GM18907 (cell line): ENCODE measurements at regions not wholly inside any gene's neighbourhood (a gene's known extent, or its start where the extent isn't known, plus 50 kb on each side); places are given as distances from the start of the nearest gene placed in this dataset.

Source experiments
- ATAC-seq: cut with Tn5 transposase; IDR thresholded peaks from one replicate; pipeline ENCODE4 v1.9.1; 2021; ENCODE audit warnings: mild to moderate bottlenecking, moderate library complexity; ENCODE audit not compliant: unreplicated experiment

- ATAC-seq, result no peak
Observed at GRCh38 chr5:82417776-82418607, 139.8 kb upstream of the RPS23 start.

DNA sequence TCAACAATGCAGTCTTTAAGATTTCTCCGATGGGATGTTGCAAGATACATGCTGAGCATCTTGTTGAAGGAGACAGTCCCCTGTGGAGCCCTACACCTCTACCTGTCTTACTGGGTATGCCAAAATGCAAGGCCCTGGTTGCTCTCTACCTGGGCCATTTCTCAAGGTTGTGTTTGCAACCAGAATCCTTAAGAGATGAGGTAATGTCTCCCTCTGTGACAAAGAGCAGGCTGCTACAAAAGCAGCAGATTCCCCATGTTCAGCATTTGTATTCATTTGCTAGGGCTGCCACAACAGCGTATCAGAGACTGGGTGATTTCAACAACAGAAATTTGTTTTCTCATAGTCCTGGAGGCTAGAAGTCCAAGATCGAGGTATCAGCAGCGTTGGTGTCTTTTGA lies 138.4 kb upstream of the RPS23 start:
- no peak for ATAC-seq

- ATAC-seq, result no peak
Observed at GRCh38 chr5:82414041-82414388, 135.9 kb upstream of the RPS23 start.

DNA sequence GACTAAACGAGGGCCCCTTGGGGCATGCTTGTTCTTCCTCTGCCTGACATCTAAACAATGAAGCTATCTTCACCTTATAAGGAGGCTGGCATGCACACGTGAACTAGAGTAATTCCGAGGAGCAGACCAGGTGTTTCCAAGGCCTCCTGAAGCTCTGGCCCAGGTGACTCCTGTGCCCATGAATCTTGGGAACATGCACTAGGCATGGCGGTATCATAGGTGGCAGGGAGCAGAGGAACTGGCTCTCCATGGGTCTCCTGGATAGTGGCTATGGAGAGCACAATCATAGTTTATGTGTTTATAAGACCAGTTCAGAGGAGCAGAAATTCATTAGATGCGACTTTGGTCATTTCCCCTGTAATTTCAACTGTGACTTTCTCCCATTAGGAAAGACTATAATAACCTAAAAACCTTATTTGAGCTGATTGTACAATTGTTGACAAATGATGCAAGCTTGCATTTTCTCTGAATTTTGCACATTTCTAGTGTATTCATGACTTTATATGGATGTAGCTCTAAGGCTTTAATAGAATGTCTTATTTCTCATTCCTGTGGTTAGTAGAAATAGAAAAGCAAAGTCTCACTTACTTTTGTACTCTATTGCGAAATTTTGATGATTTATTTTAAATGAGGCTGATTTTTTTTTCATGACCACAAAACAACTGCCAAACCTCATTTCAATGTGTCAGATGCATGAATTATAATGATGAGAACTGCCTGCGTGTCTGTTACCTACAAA lies 135.3 kb upstream of the RPS23 start:
- no peak for ATAC-seq

DNA sequence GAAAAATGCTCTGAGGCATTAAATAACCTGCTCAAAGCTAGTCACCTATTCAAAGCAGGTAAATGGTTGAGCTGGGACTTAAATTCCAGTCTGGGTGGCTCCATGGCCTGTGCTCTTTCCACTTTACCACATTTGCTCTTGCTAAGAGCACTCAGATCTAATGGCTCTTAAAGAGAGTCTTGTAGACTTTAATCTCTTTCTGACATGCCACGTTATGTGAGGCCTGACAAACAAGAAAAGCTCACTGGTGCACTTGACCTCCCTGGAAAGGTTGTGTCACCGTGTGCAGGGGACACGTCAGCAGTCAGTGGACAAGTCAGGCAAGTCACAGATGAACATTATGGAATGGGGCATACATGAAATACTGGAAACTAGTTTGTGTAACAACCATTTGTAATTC lies 129.9 kb upstream of the RPS23 start:
- no peak for ATAC-seq

DNA sequence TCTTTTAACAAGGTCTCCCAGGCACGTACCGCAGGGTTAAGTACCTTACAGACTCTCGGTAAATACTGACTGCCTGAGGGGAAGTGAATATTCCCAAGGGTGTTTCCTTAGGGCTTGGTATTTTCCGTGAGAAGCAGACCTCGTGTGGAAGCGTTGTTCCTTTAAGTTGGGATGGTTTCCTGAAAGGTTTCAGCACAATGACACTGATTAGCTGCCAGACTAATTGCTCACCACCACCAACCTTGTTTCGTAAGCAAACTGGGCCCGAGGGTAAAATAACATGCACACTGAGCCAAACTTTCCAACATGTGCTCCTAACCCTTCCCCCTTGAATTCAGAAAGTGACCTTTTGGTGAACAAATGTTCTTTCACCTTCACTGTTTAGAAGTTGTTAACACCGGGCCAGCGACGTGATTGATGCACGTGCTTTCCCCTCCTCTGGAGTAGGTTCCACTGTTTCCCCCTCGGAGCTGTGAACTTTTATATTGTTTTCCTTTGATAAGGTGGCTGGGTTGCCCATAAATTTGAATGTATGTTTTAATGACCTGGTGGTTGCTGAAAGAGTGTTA lies 128.1 kb upstream of the RPS23 start:
- no peak for ATAC-seq

DNA sequence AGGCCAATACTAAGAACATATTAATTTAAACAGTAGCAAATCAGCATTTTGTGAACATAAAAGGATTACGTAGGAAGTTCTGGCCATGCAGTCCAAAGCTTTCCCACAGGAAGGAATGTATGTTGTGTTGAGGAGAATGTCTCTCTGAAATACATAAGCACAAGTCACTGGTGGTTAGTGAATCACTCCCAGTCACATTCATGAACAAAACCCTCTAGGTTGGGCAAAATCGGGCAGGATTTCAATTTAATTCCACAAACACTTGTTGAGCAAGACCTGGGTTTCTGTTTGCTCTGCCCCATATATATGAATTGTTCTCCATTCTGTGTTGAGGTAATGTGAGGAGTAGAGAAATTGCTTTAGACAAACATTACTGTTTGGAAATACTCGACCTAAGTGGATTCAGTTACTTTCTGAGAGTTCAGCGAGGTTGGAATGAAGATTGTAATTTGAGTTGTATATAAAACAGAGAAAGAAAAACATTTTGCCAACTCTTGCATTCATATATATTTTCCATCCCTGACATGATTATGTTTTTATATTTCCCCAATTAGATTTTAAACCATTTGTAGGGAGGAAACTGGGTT lies 127.6 kb upstream of the RPS23 start:
- ATAC-seq, result no peak

- ATAC-seq, result no peak
Observed at GRCh38 chr5:82405161-82405560, 127.0 kb upstream of the RPS23 start.

GRCh38 chr5:82404382-82404945 lies 126.3 kb upstream of the RPS23 start:
- no peak for ATAC-seq

- no peak for ATAC-seq
Observed at GRCh38 chr5:82403724-82404123, 125.6 kb upstream of the RPS23 start.

DNA sequence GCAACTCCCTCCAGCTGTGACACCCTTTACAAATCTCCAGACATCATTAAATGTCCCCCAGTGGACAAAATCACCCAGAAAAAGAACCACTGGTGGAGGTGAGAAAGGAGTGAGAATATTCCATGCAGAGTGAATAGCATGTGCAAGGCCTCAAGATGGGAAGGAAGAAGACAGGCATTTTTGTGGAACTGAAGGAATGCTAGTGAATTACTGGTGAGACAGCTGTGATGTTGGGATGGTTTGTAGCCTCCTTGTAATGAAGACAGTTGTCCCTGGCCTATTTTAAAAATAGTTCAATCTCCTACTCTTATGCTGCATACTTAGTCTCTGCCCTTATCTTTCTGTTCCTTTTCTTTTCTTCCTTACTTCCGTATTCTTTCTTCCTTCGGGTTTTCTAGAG lies 124.9 kb upstream of the RPS23 start:
- ATAC-seq, result no peak

- no peak for ATAC-seq
Observed at GRCh38 chr5:82399111-82399510, 121.0 kb upstream of the RPS23 start.

DNA sequence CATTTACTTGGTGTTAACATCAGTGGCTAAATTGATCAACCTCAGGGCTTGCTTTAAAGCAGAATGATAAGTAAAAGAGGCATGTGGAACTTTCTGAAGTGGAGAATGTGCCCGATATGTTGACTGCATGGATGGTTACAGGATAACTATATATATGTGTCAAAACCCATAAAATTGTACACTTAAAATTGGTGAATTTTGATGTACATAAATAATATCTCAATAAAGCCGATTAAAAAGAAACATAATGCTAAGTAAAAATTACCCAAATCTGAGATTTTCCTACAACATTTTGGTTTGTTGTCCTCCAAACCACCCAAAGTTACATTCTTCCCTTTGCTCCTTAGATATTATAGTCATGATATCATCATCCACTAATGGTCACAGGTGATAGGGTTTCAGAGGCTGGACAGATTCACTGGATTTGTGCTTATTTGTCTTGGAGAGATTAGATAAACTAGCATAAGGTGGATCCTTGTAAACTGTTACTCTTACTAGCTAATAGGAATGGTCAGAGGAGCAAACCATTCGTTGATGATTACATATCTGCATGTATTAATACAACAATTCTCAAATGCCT lies 119.7 kb upstream of the RPS23 start:
- ATAC-seq, result no peak

DNA sequence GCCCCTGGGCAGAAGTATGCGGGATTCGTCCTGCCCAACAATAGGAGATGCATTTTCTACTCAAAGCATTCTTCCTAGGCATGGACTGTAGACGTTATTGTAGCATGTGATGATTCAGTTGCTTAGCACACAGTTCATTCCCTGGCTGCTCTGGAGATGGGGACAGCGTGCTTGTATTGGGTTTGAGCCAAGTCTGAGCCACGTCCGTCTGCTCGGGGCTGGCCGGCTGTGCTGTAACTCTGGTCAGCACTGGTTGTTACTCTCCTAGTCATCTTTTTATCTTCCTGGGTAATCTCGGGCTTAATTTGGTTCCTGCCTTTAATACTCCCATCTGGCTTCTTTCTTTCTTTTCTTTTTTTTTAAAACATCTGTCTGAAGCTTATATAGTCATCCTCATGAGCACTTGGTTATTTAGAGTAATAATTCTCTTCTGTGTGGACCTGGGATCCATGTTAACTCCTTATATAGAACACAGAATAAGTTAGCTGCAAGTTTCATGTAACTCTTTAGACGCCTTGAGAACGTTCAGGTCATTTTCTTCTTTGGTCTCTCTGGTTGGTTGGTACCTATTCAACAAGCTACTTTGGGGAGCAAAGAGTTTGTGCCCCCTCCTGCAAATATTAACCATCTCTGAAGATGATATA lies 118.8 kb upstream of the RPS23 start:
- ATAC-seq, result no peak

DNA sequence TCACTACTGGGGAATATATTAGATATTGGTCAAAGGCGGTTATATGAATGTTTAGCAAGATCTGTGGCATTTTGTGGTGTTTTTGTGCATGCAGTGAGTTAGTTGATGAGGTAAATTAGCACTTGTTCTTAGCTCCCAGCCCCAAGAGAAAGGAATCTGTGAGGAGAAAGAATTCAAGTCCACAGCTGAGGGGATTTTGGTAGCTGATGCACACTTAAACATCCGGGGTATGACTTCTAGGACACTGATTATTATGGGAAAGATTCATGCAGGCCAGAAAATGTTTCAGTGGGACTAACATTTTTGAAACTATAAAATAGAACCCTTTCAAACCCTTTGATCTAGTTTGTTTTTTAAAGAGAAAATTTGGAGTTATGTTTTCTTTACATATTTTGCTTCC lies 118.2 kb upstream of the RPS23 start:
- ATAC-seq, result no peak

GRCh38 chr5:82393951-82394350 lies 115.8 kb upstream of the RPS23 start:
- no peak for ATAC-seq

GRCh38 chr5:82390088-82390487 lies 111.9 kb upstream of the RPS23 start:
- ATAC-seq, result no peak

DNA sequence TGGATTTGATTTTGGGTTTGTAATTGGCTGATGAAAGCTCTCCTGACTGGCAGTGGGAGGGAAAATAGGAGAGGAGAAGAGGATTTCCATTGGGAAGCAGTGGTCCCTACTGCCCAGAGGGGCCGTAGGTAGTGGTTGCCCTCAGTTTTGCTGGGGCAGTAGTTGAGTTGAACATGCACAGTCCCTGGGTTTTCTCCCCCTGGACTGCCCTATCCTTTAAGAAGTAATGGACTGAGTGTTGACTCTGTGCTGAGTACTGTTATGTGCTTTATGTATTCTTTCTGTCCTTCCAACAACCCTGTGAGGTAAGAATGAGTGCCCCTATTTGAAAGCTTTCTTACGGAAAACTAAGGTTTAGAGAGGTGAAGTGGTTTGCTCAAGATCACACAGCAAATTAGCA lies 111.2 kb upstream of the RPS23 start:
- no peak for ATAC-seq

- ATAC-seq, result no peak
Observed at GRCh38 chr5:82388181-82388580, 110.0 kb upstream of the RPS23 start.

DNA sequence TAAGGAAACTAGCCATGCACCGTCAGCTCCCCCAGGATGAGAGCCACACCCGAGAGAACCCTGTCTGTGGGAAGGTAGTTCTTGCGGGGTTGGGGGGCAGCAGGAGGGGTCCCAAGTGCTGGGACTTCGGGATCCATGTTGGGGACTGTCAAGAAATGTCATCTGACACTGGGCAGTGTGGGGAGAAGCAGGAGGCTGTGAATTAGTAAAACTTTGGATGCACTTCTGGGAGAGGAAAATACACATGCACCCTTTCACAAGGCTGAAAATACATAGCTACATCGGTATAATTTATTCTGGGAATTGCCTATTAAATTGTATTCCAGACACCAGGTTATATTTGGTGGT lies 109.6 kb upstream of the RPS23 start:
- ATAC-seq, result no peak
